HUDEP-2 (cell line): ENCODE measurements at regions not wholly inside any gene's neighbourhood (a gene's known extent, or its start where the extent isn't known, plus 50 kb on each side); places are given as distances from the start of the nearest gene placed in this dataset.
"Not testable (repeated sequence)": the region's sequence is repeated elsewhere in the genome, so short reads cannot be mapped to it uniquely, and the experiment has no call there.

Experiments
- DNase-seq, 76 experiments: peaks; one replicate each; lab custom pipeline; 2025; ENCODE audit not compliant: unreplicated experiment in 76 of 76; lab: John Stamatoyannopoulos, UW

GRCh38 chr16:52657924-52658323 is 111.0 kb upstream of the TOX3 start:
- DNase-seq, result no peak

- not testable (repeated sequence) for DNase-seq
These were observed 109.0 kb upstream of the TOX3 start for GRCh38 chr16:52655916-52656315.

- not testable (repeated sequence) for DNase-seq
These were observed 108.2 kb upstream of the TOX3 start for GRCh38 chr16:52655156-52655555.

- no peak for DNase-seq
These were observed 105.1 kb upstream of the TOX3 start for GRCh38 chr16:52652033-52652432.

- no peak for DNase-seq
These were observed 103.8 kb upstream of the TOX3 start for GRCh38 chr16:52650789-52651188.

- no peak for DNase-seq
These were observed 103.4 kb upstream of the TOX3 start for GRCh38 chr16:52650318-52650717.

- DNase-seq, result no peak
These were observed 102.9 kb upstream of the TOX3 start for GRCh38 chr16:52649870-52650269.

- DNase-seq, result no peak
These were observed 100.6 kb upstream of the TOX3 start for GRCh38 chr16:52647588-52647987.

- no peak for DNase-seq
These were observed 96.1 kb upstream of the TOX3 start for GRCh38 chr16:52643006-52643405.

- DNase-seq, result no peak
These were observed 87.6 kb upstream of the TOX3 start for GRCh38 chr16:52634528-52634927.

- no peak for DNase-seq
These were observed 87.2 kb upstream of the TOX3 start for GRCh38 chr16:52634104-52634503.

GRCh38 chr16:52633230-52633629 is 86.3 kb upstream of the TOX3 start:
- DNase-seq, result no peak

GRCh38 chr16:52631711-52632110 is 84.8 kb upstream of the TOX3 start:
- DNase-seq, result no peak

- no peak for DNase-seq
These were observed 83.8 kb upstream of the TOX3 start for GRCh38 chr16:52630711-52631110.

GRCh38 chr16:52629296-52629695 is 82.4 kb upstream of the TOX3 start:
- no peak for DNase-seq

GRCh38 chr16:52624891-52625290 is 77.9 kb upstream of the TOX3 start:
- DNase-seq, result no peak

GRCh38 chr16:52621651-52622050 is 74.7 kb upstream of the TOX3 start:
- DNase-seq, result no peak

- DNase-seq, result no peak
These were observed 72.0 kb upstream of the TOX3 start for GRCh38 chr16:52618753-52619497.

GRCh38 chr16:52617591-52617990 is 70.6 kb upstream of the TOX3 start:
- DNase-seq, result no peak

GRCh38 chr16:52613508-52613907 is 66.6 kb upstream of the TOX3 start:
- no peak for DNase-seq

GRCh38 chr16:52611817-52612673 is 65.1 kb upstream of the TOX3 start:
- DNase-seq, result no peak

- no peak for DNase-seq
These were observed 56.1 kb upstream of the TOX3 start for GRCh38 chr16:52603015-52603414.
